CD4-positive, alpha-beta T cell treated with Interferon alpha-2 for 1 hour (primary cell): ENCODE measurements at regions not wholly inside any gene's neighbourhood (a gene's known extent, or its start where the extent isn't known, plus 50 kb on each side); places are given as distances from the start of the nearest gene placed in this dataset.

Source experiments
- DNase-seq, 2 donors: peaks; one replicate each; pipeline ENCODE4 v3.0.0-alpha.2; 2020 to 2022

- peak; percentile 37 to 58 for DNase-seq
These were observed 568.1 kb upstream of the WWC1 start for GRCh38 chr5:167723254-167723871.

- no peak for DNase-seq
These were observed 566.2 kb upstream of the WWC1 start for GRCh38 chr5:167725264-167725663.

- DNase-seq, result no peak
These were observed 565.7 kb upstream of the WWC1 start for GRCh38 chr5:167725741-167726140.

- DNase-seq, result no peak
These were observed 564.8 kb upstream of the WWC1 start for GRCh38 chr5:167726642-167727041.

- no peak for DNase-seq
These were observed 561.3 kb upstream of the WWC1 start for GRCh38 chr5:167730121-167730520.

- no peak for DNase-seq
These were observed 560.8 kb upstream of the WWC1 start for GRCh38 chr5:167730656-167731055.

- no peak for DNase-seq
These were observed 559.5 kb upstream of the WWC1 start for GRCh38 chr5:167731951-167732350.

- DNase-seq, result no peak
These were observed 558.9 kb upstream of the WWC1 start for GRCh38 chr5:167732499-167732898.

- no peak for DNase-seq
These were observed 554.5 kb upstream of the WWC1 start for GRCh38 chr5:167736992-167737391.

- DNase-seq, result no peak
These were observed 547.6 kb upstream of the WWC1 start for GRCh38 chr5:167743695-167744464.

- DNase-seq, result no peak
These were observed 545.6 kb upstream of the WWC1 start for GRCh38 chr5:167745868-167746267.

- DNase-seq, result no peak
These were observed 540.9 kb upstream of the WWC1 start for GRCh38 chr5:167750586-167750985.

GRCh38 chr5:167752936-167753335 lies 538.5 kb upstream of the WWC1 start:
- no peak for DNase-seq

GRCh38 chr5:167753725-167754490 lies 537.5 kb upstream of the WWC1 start:
- no peak for DNase-seq

- no peak for DNase-seq
These were observed 536.9 kb upstream of the WWC1 start for GRCh38 chr5:167754501-167755021.

- DNase-seq, result no peak
These were observed 536.0 kb upstream of the WWC1 start for GRCh38 chr5:167755420-167755819.

- DNase-seq, result no peak
These were observed 532.2 kb upstream of the WWC1 start for GRCh38 chr5:167759057-167759821.

GRCh38 chr5:167763772-167764171 lies 527.7 kb upstream of the WWC1 start:
- DNase-seq, result no peak

- no peak for DNase-seq
These were observed 526.7 kb upstream of the WWC1 start for GRCh38 chr5:167764641-167765289.

GRCh38 chr5:167765352-167765751 lies 526.1 kb upstream of the WWC1 start:
- no peak for DNase-seq

- DNase-seq, result no peak
These were observed 524.5 kb upstream of the WWC1 start for GRCh38 chr5:167766957-167767356.

GRCh38 chr5:167767795-167768194 lies 523.6 kb upstream of the WWC1 start:
- no peak for DNase-seq
